HG03558 (cell line): ENCODE measurements at regions not wholly inside any gene's neighbourhood (a gene's known extent, or its start where the extent isn't known, plus 50 kb on each side); places are given as distances from the start of the nearest gene placed in this dataset.

Experiments
- ATAC-seq: cut with Tn5 transposase; IDR thresholded peaks from one replicate; pipeline ENCODE4 v1.9.1; 2021; ENCODE audit warnings: moderate number of reproducible peaks; ENCODE audit not compliant: unreplicated experiment; ENCODE audit errors: extremely low read depth

GRCh38 chr17:73749928-73750605 is 105.8 kb upstream of the SDK2 start:
- ATAC-seq = no peak

GRCh38 chr17:73750975-73751374 is 106.7 kb upstream of the SDK2 start:
- no peak for ATAC-seq

- no peak for ATAC-seq
These were observed 109.7 kb upstream of the SDK2 start for GRCh38 chr17:73753751-73754496.

- ATAC-seq = no peak
These were observed 110.7 kb upstream of the SDK2 start for GRCh38 chr17:73754886-73755400.

- ATAC-seq = no peak
These were observed 113.2 kb upstream of the SDK2 start for GRCh38 chr17:73757420-73757819.

- ATAC-seq = no peak
These were observed 114.0 kb upstream of the SDK2 start for GRCh38 chr17:73758245-73758644.

GRCh38 chr17:73759324-73759723 is 115.1 kb upstream of the SDK2 start:
- no peak for ATAC-seq

GRCh38 chr17:73759734-73760438 is 115.6 kb upstream of the SDK2 start:
- no peak for ATAC-seq

- no peak for ATAC-seq
These were observed 116.2 kb upstream of the SDK2 start for GRCh38 chr17:73760439-73760758.

GRCh38 chr17:73765824-73766563 is 121.7 kb upstream of the SDK2 start:
- ATAC-seq = no peak

- no peak for ATAC-seq
These were observed 123.5 kb upstream of the SDK2 start for GRCh38 chr17:73767696-73768095.

- ATAC-seq = no peak
These were observed 124.4 kb upstream of the SDK2 start for GRCh38 chr17:73768691-73769090.

- no peak for ATAC-seq
These were observed 125.2 kb upstream of the SDK2 start for GRCh38 chr17:73769479-73769878.

GRCh38 chr17:73770115-73770848 is 126.0 kb upstream of the SDK2 start:
- no peak for ATAC-seq

- ATAC-seq = no peak
These were observed 126.6 kb upstream of the SDK2 start for GRCh38 chr17:73770849-73771229.

GRCh38 chr17:73772107-73772705 is 128.0 kb upstream of the SDK2 start:
- ATAC-seq = no peak

GRCh38 chr17:73773702-73774101 is 129.5 kb upstream of the SDK2 start:
- no peak for ATAC-seq

- ATAC-seq = no peak
These were observed 130.6 kb upstream of the SDK2 start for GRCh38 chr17:73774852-73775251.

GRCh38 chr17:73776351-73777130 is 132.3 kb upstream of the SDK2 start:
- ATAC-seq = no peak
